Endodermal cell (in vitro differentiated cells): ENCODE measurements at regions not wholly inside any gene's neighbourhood (a gene's known extent, or its start where the extent isn't known, plus 50 kb on each side); places are given as distances from the start of the nearest gene placed in this dataset.

ENCODE experiments used
- DNase-seq: peaks from one replicate; pipeline ENCODE4 v3.0.0-alpha.2; 2017
- H3K27ac ChIP-seq: 2 replicates; pipeline ENCODE4 v1.5.1; 2013; ENCODE audit warnings: mild to moderate bottlenecking, low read depth, low read length, moderate library complexity
- H3K27me3 ChIP-seq: 2 replicates; pipeline ENCODE4 v1.6.1; 2013; ENCODE audit warnings: mild to moderate bottlenecking, low read length, moderate library complexity; ENCODE audit not compliant: insufficient read depth, control insufficient read depth, poor library complexity, severe bottlenecking
- H3K36me3 ChIP-seq: 2 replicates; pipeline ENCODE4 v1.7.0; 2013; ENCODE audit warnings: mild to moderate bottlenecking, low read length, moderate library complexity; ENCODE audit not compliant: control insufficient read depth, insufficient read depth
- H3K4me1 ChIP-seq: one replicate; pipeline ENCODE4 v1.7.0; 2013; ENCODE audit warnings: low read length; ENCODE audit not compliant: control insufficient read depth, insufficient read depth
- H3K4me3 ChIP-seq: 2 replicates; pipeline ENCODE4 v1.5.1; 2013; ENCODE audit warnings: mild to moderate bottlenecking, low read length, moderate library complexity
- H3K9ac ChIP-seq: 2 replicates; pipeline ENCODE4 v1.6.1; 2013; ENCODE audit warnings: mild to moderate bottlenecking, low read length, moderate library complexity; ENCODE audit not compliant: poor library complexity, severe bottlenecking; ENCODE audit errors: extremely low read depth
- H3K9me3 ChIP-seq: 2 replicates; pipeline ENCODE4 v1.6.1; 2013; ENCODE audit warnings: mild to moderate bottlenecking, low read length, moderate library complexity; ENCODE audit not compliant: control insufficient read depth
- H3K27ac Mint-ChIP-seq: 2 replicates; pipeline ENCODE4 v1.8.0; 2020; ENCODE audit warnings: mixed read lengths
- H3K27me3 Mint-ChIP-seq: 2 replicates; pipeline ENCODE4 v1.8.0; 2021; ENCODE audit warnings: mild to moderate bottlenecking, mixed read lengths; ENCODE audit not compliant: insufficient read depth
- H3K36me3 Mint-ChIP-seq: 2 replicates; pipeline ENCODE4 v1.8.0; 2020; ENCODE audit warnings: low read depth, mixed read lengths
- H3K4me1 Mint-ChIP-seq: 2 replicates; pipeline ENCODE4 v1.8.0; 2020; ENCODE audit warnings: mixed read lengths
- H3K4me3 Mint-ChIP-seq: 2 replicates; pipeline ENCODE4 v1.8.0; 2020; ENCODE audit warnings: mild to moderate bottlenecking, moderate library complexity, mixed read lengths
- H3K9me3 Mint-ChIP-seq: 2 replicates; pipeline ENCODE4 v1.8.0; 2020; ENCODE audit warnings: mild to moderate bottlenecking, mixed read lengths
- WGBS, 2 experiments: methylation state at CpG; one replicate each; pipeline versions ENCODE4 v1.1.5 to v1.1.7; 2013; ENCODE audit warnings: missing lambda C conversion rate in 2 of 2, mixed read lengths in 1 of 2; ENCODE audit not compliant: insufficient coverage in 1 of 2, insufficient read length in 1 of 2; 5-methylcytosine and 5-hydroxymethylcytosine counted together
- TF ChIP-seq, protein P1 (sequence below): fragments of 200-600 bp; sonication (generic); conservative IDR thresholded peaks from 2 replicates; pipeline ENCODE4 v1.5.0; 2021; ENCODE audit warnings: antibody characterized with exemption, mild to moderate bottlenecking

DNA sequence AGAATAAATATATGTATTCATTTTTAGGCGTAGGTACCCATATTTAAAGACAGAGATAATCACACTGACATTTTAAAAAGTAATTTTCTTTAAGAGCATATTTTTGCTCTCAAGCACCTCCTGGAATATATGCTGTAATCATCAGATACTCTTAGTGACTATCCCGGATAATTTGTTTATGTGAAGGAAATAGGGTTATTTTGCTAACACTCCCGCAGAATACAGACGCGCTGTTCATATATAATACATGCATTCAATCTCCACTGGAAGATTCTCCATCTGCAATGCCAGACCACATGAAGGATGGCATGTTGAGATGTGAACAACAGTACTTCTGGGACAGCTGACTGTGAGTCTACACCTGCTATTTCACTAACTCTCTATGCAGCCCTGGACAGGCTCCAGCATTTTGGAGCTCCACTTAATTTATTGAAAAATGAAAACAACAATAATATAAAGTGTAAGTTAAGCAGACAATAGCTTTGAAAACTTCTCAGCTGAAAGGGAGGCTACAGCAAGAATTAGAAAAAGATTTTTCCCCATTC, 430.6 kb downstream of the TMX3 start:
- no peaks in the 10 kb centered on the region for H3K4me1 Mint-ChIP-seq
- TF ChIP-seq, protein P1, sequence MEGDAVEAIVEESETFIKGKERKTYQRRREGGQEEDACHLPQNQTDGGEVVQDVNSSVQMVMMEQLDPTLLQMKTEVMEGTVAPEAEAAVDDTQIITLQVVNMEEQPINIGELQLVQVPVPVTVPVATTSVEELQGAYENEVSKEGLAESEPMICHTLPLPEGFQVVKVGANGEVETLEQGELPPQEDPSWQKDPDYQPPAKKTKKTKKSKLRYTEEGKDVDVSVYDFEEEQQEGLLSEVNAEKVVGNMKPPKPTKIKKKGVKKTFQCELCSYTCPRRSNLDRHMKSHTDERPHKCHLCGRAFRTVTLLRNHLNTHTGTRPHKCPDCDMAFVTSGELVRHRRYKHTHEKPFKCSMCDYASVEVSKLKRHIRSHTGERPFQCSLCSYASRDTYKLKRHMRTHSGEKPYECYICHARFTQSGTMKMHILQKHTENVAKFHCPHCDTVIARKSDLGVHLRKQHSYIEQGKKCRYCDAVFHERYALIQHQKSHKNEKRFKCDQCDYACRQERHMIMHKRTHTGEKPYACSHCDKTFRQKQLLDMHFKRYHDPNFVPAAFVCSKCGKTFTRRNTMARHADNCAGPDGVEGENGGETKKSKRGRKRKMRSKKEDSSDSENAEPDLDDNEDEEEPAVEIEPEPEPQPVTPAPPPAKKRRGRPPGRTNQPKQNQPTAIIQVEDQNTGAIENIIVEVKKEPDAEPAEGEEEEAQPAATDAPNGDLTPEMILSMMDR = no peak
- no peaks in the 10 kb centered on the region for H3K9me3 ChIP-seq
- no peaks in the 10 kb centered on the region for H3K27me3 ChIP-seq
- H3K27ac Mint-ChIP-seq = no peak overlapping the region
- H3K4me3 ChIP-seq = no peak overlapping the region
- H3K9me3 Mint-ChIP-seq = no peaks in the 10 kb centered on the region
- H3K4me1 ChIP-seq = no peaks in the 10 kb centered on the region
- no peak for DNase-seq
- H3K4me3 Mint-ChIP-seq = no peak overlapping the region
- H3K27me3 Mint-ChIP-seq = no peaks in the 10 kb centered on the region
- no peak overlapping the region for H3K27ac ChIP-seq
- H3K9ac ChIP-seq = no peak overlapping the region
- no peaks in the 10 kb centered on the region for H3K36me3 Mint-ChIP-seq
- WGBS, 2 experiments = 90% methylated on average over 2 of the region's 5 CpGs; no CpG with 5 or more reads in 1 of the 2 experiments
- no peaks in the 10 kb centered on the region for H3K36me3 ChIP-seq

DNA sequence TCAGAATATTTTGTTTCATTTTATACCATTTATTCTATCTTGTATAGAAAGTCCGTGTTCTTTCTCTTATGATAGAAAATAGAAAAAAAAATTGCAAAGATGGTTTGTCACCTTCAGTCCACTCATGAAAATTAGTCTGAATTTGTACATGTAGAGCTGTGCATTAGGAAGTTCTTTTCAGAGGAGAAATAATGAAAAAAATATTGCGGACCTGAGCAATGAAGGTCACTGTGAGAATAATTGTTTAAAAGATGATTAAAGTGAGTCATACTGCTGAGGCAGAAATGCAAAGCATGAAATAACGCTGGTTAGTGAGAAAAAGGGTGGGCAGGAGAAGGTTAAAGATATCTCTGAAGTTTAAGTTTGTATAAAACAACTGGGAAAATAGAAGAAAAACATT, 431.1 kb downstream of the TMX3 start:
- H3K4me3 ChIP-seq = no peak overlapping the region
- DNase-seq = no peak
- H3K27me3 ChIP-seq = no peaks in the 10 kb centered on the region
- Mint-ChIP-seq H3K27me3 (no peaks in the 10 kb centered on the region), H3K27ac (no peak overlapping the region), H3K36me3 (no peaks in the 10 kb centered on the region), H3K4me1 (no peaks in the 10 kb centered on the region), H3K4me3 (no peak overlapping the region), H3K9me3 (no peaks in the 10 kb centered on the region)
- no peaks in the 10 kb centered on the region for H3K36me3 ChIP-seq
- 88 to 100% methylated on average over 1 to 3 of the region's 3 CpGs for WGBS, 2 experiments
- TF ChIP-seq, protein P1 = no peak
- H3K9ac ChIP-seq = no peak overlapping the region
- H3K9me3 ChIP-seq = no peaks in the 10 kb centered on the region
- no peaks in the 10 kb centered on the region for H3K4me1 ChIP-seq
- no peak overlapping the region for H3K27ac ChIP-seq

DNA sequence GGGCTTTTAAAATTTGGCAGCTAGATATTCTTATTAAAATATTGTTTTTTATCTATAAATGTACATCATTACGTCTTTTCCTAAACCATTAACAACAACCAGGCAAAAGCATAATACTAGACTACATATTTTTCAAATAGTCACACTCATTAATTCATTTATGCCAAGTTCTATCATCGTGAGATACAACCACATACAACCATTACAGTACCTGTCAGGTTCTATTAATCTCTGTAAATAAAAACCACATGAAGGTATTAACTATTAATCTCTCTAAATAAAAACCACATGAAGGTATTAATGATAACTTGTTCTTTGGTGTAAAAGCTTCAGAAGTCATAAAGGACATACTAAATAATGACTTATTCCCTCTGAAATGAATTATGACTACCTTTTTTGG, 432.7 kb downstream of the TMX3 start:
- Histone ChIP-seq H3K27ac (no peak overlapping the region), H3K4me3 (no peak overlapping the region), H3K4me1 (no peaks in the 10 kb centered on the region), H3K9me3 (no peaks in the 10 kb centered on the region), H3K27me3 (no peaks in the 10 kb centered on the region), H3K36me3 (no peaks in the 10 kb centered on the region), H3K9ac (no peak overlapping the region)
- H3K4me1 Mint-ChIP-seq = no peaks in the 10 kb centered on the region
- WGBS, 2 experiments = 84 to 100% methylated on average over 1 to 2 of the region's 2 CpGs
- no peak overlapping the region for H3K4me3 Mint-ChIP-seq
- no peaks in the 10 kb centered on the region for H3K36me3 Mint-ChIP-seq
- no peak overlapping the region for H3K27ac Mint-ChIP-seq
- TF ChIP-seq, protein P1 = no peak
- no peak for DNase-seq
- no peaks in the 10 kb centered on the region for H3K27me3 Mint-ChIP-seq
- H3K9me3 Mint-ChIP-seq = no peaks in the 10 kb centered on the region
